Esophagus muscularis mucosa (tissue), 4 donors: ENCODE measurements at regions not wholly inside any gene's neighbourhood (a gene's known extent, or its start where the extent isn't known, plus 50 kb on each side); places are given as distances from the start of the nearest gene placed in this dataset.

Experiments used
- EP300 ChIP-seq: sonication (generic); formaldehyde crosslinking; IDR thresholded peaks from one replicate; pipeline ENCODE4 v1.6.1; 2017; ENCODE audit warnings: antibody characterized with exemption
- POLR2A ChIP-seq: fragments of 450-650 bp; IDR thresholded peaks from one replicate; pipeline ENCODE4 v1.6.1; 2017; ENCODE audit warnings: antibody characterized with exemption, moderate library complexity, mild to moderate bottlenecking, low read depth
- TF ChIP-seq, protein P1 (sequence below), 3 experiments: fragments of 200-600 bp in 2 of 3; fragments of 450-650 bp in 1 of 3; sonication (generic) in 2 of 3; IDR thresholded peaks; one replicate each; pipeline ENCODE4 v1.5.1; 2017 to 2019; ENCODE audit warnings: antibody characterized with exemption in 3 of 3, mild to moderate bottlenecking in 2 of 3, moderate library complexity in 1 of 3

DNA sequence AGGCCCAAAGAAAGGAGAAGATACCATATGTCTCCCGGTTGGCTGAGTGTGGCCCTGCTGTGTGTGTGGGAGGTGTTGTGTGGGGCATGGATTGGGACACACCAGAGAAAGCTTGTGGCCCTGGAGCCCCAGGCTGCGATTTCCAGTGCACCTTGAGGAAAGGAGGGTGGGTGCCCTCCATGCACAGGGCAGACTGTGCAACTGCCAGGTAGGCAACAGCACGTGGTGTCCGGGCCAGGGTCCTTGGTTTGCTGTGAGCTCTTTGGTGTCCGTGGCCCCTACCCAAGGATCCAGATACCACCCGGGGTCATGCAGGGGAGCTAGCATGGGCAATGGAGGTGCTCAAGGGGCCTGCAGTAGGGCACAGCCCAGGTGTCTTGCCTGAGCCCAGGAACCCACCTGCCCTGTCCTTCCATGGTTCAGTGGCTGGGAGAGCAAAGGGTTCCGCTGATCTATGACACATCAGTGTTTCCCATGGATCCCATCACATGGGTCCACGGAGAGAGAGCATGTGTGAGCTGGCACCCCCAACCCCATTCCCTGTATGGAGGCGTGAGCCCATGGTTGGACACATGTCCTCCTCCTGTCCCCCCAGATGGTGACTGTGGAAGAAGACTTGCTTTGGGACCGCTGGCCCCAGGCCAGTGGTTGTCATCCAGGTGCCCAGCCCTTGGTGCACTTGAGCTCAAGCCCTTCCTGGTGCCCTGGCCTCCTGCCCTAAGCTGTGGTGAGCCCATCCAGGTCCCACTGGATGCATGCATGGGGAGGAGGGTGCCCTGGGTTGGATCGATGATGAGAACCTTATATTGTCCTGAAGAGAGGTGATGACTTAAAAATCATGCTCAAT lies 223.4 kb downstream of the SNRPN start:
- TF ChIP-seq, protein P1, sequence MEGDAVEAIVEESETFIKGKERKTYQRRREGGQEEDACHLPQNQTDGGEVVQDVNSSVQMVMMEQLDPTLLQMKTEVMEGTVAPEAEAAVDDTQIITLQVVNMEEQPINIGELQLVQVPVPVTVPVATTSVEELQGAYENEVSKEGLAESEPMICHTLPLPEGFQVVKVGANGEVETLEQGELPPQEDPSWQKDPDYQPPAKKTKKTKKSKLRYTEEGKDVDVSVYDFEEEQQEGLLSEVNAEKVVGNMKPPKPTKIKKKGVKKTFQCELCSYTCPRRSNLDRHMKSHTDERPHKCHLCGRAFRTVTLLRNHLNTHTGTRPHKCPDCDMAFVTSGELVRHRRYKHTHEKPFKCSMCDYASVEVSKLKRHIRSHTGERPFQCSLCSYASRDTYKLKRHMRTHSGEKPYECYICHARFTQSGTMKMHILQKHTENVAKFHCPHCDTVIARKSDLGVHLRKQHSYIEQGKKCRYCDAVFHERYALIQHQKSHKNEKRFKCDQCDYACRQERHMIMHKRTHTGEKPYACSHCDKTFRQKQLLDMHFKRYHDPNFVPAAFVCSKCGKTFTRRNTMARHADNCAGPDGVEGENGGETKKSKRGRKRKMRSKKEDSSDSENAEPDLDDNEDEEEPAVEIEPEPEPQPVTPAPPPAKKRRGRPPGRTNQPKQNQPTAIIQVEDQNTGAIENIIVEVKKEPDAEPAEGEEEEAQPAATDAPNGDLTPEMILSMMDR (IDR thresholded peaks at IDR 0.05): no peak
- TF ChIP-seq POLR2A (no peak), EP300 (no peak)
